Stimulated activated CD4-positive, alpha-beta T cell treated with anti-CD3 and anti-CD28 coated beads, Interleukin-2, amount 100 ng/mL, for 48 hours (primary cell): ENCODE measurements at regions not wholly inside any gene's neighbourhood (a gene's known extent, or its start where the extent isn't known, plus 50 kb on each side); places are given as distances from the start of the nearest gene placed in this dataset.

Experiments
- DNase-seq, 2 donors: peaks; one replicate each; pipeline ENCODE4 v3.0.0-alpha.2; 2020

DNA sequence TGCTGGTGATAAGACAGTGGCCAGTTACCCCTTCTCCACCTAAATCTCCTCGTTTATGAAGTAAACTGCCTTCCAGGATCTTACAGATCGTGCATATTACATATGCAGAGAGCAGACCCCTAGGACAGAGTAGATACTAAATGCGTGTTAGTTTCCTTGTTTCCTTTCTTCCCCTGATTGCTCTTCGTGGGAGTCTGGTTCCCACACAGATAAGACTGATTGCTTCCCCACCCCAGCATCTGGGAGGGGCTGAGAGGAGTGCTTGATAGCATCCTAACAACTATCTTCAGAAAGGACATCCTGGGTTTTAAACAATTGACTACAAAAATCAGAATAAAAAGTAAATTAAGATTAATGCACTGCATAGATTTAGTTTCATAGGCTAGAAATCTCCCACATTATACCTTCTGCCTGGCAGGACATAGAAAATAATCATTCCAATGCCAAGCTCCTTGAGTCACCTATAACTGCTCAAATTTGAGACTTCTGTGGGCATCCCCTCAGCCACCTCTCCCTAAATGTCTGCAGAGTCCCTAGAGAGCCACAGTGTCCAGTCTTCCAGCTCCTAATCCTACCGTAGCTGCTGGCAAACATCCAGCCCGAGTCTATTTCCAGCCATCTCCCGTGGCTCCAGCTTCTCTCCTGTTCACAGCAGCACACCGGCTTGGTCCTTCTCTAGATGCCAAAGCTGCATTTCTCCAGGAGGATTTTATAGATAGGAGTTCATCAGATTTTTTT, 128.3 kb downstream of the LRRC30 start:
- DNase-seq = no peak

GRCh38 chr18:7360606-7361170, 129.8 kb downstream of the LRRC30 start:
- DNase-seq = no peak

DNA sequence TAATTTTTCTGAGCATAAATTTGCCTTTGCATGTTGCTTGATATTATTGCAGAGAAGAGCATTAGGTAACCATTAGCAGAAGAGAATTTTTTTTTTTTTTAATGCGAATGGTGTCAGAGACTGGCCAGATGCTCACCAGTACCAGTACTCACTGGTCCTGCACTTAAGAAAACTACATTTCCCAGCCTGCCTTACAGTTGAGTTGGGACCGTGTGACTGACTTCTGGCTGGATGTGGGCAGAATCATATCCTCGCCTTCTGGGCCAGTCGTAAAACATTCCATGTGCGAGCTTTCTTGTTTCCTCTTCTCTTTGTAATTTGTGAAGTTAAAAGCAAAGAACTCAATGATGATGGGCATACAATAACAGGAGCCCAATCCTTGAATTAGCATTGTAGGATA, 132.4 kb downstream of the LRRC30 start:
- DNase-seq = no peak

GRCh38 chr18:7366597-7366996, 135.7 kb downstream of the LRRC30 start:
- DNase-seq = no peak

DNA sequence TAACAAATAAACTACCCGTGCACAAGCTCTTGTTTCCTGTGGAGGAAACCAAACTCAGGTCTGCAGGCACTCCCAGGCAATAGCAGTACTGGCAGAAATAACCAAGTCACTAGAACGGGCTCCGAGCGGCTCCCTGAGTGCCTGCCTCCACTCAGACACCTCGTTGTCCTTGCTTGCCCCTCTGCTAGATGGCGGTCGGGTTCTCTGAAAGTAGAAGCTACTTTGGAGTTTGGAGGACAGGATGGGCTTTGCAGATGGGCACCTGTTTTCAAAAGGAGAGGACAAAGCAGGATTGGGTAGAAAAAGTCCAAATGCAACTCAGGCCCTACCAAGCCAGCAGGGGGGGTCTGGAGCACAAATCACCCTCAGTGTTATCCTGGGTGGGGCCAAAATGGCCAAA, 136.4 kb downstream of the LRRC30 start:
- no peak for DNase-seq

GRCh38 chr18:7369006-7369405, 138.1 kb downstream of the LRRC30 start:
- no peak for DNase-seq

DNA sequence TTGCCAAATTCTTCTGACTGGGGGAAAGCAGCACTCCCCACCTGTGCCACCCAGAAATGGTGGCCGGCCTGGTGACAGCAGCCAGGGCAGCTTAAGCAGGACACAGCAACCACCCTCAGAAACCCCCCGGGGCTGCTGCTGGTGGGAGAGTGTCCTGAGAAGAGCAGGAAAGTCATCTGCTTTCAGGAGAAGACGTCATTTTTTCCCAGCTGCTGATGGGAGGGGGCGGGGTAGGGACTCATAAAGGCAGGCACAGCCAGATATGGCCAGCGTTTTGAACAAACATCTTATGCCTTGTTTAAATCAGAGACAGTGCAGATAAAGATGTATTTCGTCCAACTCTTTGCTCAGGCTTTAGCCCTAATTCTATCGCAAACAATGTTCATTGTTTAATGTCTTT, 139.5 kb downstream of the LRRC30 start:
- no peak for DNase-seq

GRCh38 chr18:7370802-7371201, 139.9 kb downstream of the LRRC30 start:
- DNase-seq = no peak

DNA sequence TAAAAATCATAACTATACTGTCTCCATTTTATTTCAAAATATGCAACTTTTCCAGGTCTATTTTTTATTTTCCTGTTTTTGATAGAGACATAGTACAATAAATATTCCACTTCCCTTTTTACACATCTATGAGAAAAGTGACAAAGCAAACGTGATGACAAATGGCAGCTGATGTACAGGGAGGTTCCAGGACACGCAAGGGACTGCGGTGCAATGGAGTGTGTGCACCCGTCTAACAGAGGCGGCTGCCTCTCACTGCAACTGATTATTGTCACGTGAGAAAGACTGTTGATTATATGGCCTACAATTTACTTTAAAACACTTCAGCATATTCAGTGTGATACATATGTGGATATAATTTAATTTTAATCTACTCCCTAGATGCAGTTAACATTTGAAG, 142.6 kb downstream of the LRRC30 start:
- DNase-seq = no peak

DNA sequence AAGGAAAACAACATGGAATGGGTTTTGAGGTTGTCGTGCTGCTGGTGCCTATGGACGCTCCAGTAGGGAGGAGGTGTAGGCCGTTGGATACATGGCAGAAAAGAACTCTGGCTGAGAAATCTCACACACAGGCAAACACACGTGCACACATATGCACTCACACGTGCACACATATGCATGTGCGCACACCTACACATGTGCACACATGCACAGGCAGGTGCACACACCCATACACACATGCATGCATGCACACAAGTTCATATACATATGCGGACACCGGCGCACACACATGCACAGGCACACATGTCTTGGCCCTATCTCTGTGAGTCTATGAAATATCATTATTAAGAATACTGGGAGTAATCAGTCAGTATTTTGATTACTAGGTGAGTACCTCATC, 150.4 kb downstream of the LRRC30 start:
- DNase-seq = no peak

- no peak for DNase-seq
Measured at GRCh38 chr18:7382328-7383001, 151.6 kb downstream of the LRRC30 start.

DNA sequence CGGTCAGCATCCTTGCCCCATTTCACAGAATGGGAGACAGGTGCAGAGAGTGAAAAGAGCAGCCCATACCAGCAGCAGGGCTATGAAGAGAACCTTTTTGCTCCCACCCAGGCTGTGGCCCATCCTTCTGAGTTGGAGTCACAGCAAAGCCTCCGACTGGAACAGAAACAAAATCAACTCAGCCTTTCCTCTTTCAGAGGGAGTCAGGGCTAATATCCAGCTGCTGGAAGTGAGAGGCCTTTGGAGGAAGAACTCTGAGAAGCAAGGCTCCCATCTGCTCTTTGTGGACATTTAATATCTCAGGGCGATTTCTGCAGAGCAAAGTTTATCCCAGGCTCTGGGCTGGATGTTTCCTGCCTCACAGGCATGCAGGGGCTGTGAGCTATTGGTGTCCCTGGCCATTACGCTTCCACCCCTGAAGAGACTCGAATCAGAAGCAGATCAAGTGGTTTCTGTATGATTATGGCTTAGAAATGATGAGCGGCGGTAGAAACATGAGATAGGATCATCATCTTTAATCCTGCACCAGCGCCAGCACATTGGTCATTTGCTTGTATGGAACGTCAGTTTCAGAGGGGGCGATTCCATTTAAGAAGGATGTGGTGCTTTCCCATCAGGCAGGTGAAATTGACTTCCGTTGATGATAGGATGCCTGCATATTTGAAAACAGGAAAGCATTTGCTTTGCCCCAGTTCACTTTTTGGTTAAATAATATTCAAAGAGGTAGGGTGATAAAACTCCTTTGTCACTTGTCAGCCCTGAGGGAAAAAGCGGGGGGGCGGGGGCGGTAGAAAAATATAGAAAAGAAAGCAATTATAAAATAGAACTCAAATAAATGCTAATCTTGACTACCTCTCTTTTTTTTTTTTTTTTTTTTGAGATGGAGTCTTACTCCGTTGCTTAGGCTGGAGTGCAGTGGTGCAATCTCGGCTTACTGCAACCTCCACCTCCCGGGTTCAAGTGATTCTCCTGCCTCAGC, 152.4 kb downstream of the LRRC30 start:
- no peak for DNase-seq

DNA sequence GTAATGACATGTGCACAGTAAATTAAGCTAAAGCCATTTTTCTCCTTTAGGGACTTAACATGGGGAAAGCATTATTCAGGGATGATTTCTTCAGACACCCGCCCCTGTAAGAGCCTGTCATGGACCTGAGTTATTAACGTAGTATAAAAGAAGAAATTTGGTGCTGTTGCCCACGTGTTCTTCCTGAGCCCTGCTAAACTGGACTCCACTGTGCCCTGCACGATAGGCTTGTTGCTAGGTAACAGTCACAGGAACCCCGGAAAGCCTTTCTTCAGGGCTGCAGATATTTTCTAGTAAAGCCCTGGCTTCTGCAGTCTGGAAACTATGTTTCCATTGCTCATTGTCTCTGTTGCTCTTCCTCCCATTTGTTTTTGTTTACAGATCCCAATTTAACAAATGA, 157.9 kb downstream of the LRRC30 start:
- no peak for DNase-seq

- no peak for DNase-seq
Measured at GRCh38 chr18:7390731-7391492, 160.0 kb downstream of the LRRC30 start.

DNA sequence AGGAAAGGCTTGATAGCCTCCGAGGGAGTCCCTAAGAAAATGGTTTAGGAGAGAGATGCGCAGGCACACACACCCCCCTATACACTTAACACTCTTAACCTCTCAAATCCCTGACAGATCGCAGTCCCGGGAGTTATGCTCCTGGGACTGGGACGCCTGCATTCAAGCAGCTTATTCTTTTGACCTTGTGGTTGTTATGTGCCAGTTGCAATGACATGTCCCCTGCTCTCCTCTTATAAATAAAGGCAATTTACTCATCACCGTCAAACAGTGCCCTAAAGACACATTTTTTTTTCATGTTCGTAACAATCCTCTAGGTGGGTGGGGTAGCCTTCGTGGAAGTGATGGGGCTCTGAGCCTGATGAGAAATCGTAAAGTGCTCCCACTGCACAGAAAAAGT, 162.2 kb downstream of the LRRC30 start:
- no peak for DNase-seq

DNA sequence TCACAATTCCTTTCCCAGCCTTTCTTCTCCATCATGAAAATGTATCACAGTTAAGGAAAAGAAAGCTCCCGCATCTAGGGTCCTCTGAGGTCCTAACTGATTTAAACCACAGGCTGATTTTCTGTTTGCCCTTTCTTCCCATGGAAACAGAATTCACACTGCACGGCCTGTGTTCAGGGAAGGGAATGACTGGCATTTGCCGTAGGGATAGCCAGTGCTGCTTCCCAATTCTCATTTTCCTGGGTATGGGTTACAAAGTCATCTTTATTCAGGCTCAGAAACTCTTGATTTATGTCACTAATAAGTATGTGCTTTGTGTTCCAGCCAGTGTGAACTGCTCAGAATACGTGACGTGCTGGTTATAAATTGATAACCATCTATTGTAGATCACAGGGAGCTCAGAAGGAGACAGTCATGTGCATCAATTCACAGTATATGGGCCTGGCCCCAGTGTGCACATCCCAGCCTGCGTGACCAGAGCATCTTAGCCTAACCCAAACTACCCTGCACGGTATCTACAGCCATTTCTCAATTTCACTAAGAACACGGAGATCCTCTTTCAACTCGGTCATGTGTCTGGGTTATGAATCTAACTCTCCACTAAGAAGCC, 163.3 kb downstream of the LRRC30 start:
- no peak for DNase-seq

DNA sequence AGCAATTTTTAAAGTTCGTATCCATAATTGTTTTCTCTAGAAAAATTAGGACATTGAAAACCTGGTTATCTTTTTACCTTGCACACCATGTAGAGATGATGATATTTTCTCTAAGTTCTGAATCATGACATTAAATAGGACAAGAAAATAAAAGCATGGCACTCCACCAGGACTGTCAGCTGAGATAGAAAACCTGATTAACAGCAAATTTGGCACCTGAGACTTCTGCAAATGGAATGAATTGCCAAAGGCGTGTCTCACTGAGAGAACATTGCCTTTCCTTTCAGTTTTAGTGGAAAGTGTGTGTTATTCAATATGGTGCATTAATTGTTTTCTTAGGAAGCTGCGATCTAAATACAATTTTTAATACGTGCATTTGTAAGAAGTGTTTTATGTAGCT, 164.7 kb downstream of the LRRC30 start:
- no peak for DNase-seq

DNA sequence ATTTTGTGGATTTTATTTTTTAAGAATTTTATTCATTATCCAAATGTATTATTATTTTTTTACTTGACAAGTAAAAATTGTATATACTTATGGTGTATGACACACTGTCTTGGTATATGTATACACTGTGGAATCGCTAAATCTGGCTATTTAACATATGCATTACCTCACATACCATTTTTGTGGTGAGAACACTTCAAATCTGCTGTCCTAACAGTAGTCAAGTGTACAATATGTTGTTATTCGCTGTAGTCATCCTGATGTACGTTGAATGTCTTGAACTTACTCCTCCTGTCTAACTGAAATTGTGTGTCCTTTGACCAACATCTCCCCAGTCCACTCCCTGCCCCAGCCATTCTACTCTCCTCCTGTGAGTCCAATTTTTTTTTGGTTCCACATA, 153.2 kb upstream of the PTPRM start:
- DNase-seq = no peak

DNA sequence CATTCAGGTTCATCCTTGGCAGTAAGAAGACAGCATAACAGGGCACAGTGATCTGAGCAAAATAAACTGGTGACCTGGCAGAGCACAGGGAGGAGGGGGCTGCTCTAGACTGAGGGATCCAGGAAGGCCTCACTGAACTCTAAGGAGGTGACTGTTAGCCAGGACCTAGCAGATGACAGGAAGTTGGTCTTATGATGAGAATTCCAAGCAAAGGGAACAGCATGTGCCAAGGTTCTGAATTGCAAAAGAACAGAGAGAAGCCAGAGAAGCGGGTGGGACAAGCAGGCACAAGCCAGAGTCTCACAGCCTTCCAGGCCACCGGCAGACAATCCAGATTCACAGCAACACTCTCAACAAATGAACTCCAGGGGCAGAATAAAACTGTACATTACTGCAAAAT, 152.7 kb upstream of the PTPRM start:
- DNase-seq = no peak

GRCh38 chr18:7415081-7415894, 151.8 kb upstream of the PTPRM start:
- DNase-seq = no peak

DNA sequence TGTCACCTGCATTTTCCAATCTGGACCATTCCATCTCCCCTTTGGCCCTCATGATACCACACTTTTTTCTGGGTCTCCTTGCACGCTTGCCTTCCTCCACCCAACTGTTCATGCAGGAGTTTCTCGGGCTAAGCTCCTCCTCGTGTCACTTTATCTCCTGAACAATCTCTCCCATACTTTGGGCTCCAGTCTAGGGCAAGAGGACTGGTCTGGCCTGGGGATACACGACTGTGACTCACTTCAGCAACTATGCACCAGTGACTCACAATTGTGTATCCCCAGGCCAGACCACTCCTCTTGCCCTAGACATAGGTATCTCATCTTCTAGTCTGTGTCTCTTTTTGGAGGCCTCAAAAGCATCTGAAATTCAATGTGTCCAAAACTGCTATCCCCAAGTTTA, 149.4 kb upstream of the PTPRM start:
- no peak for DNase-seq
